ENCODE measurements at regions not wholly inside any gene's neighbourhood (a gene's known extent, or its start where the extent isn't known, plus 50 kb on each side); places are given as distances from the start of the nearest gene placed in this dataset.

GRCh38 chr4:38612646-38613414 is 51.2 kb upstream of the KLF3 start:
- no peaks in the 10 kb centered on the region for H3K9me3 ChIP-seq (ENCODE audit: control insufficient read depth, insufficient read depth, low read length)
- H3K36me3 ChIP-seq (ENCODE audit: insufficient read depth, low read length) = no peaks in the 10 kb centered on the region
- peaks cover 6% of the 10 kb centered on the region; the same call in 1 of the 2 replicates for H3K4me1 ChIP-seq (ENCODE audit: insufficient read depth, low read length)
- H3K9ac ChIP-seq (ENCODE audit: low read depth, low read length) = no peak overlapping the region

Data from ES-I3 (cell line).